ENCODE measurements at regions not wholly inside any gene's neighbourhood (a gene's known extent, or its start where the extent isn't known, plus 50 kb on each side); places are given as distances from the start of the nearest gene placed in this dataset.

DNA sequence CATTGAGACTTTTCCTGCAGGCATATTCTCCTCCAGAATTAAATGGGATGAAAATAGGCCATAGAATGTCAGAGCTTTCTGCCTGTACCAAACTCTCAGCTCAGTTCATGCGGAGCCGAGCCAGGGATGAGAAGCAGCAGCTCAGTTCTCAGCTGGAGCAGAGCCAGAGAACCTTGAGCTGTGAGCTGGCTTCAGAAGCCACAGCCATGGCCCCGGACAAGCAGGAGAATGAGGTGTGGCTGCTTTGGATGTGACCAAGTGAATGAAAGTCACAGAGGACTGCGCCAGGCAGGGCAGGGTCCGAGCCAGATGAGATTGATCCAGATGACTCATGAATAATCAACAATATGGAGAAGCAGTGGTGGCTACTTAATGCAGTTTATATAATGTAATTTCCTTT is 633.8 kb downstream of the NCAM2 start:
- Histone ChIP-seq H3K79me2 (ENCODE audit: insufficient read depth) (no peaks in the 10 kb centered on the region), H3K9me2 (no peaks in the 10 kb centered on the region), H2AFZ (ENCODE audit: low read depth) (0 out of 2 replicates have a peak overlapping the region, but pooled peaks have one; percentile 43), H4K20me1 (ENCODE audit: insufficient read depth) (no peaks in the 10 kb centered on the region), H3K4me3 (ENCODE audit: low read depth in 2 of 2, low read length in 1 of 2) (no peak overlapping the region), H3K27ac (ENCODE audit: low read depth in 2 of 2, low read length in 1 of 2) (no peak overlapping the region), H3K9me3 (no peaks in the 10 kb centered on the region), H3F3A (replicated peaks; ENCODE audit: insufficient read depth) (no peaks in the 10 kb centered on the region), H3K4me1 (ENCODE audit: control insufficient read depth in 1 of 2, insufficient read depth in 2 of 2, low read depth in 1 of 2, low read length in 1 of 2) (no peaks in the 10 kb centered on the region), H3K4me2 (no peak overlapping the region), H3K27me3 (ENCODE audit: insufficient read depth) (no peaks in the 10 kb centered on the region), H3K9ac (no peak overlapping the region), H3K36me3 (replicated peaks in 1 of 2; ENCODE audit: control insufficient read depth in 1 of 2, insufficient read depth in 2 of 2, low read length in 1 of 2) (no peaks in the 10 kb centered on the region)
- TF ChIP-seq NRF1 (IDR thresholded peaks at IDR 0.05; ENCODE audit: low read depth, low read length) (no peak), MAX (IDR thresholded peaks at IDR 0.05; ENCODE audit: low read depth) (no peak), GATA2 (CRISPR knock-in tag; IDR thresholded peaks at IDR 0.05) (no peak), CHD2 (IDR thresholded peaks at IDR 0.05; ENCODE audit: low read length, partially characterized antibody) (no peak), MXI1 (IDR thresholded peaks at IDR 0.05; ENCODE audit: low read depth, low read length) (no peak)
- CTCF ChIA-PET: interaction anchor here (0.9 kb wide), 1 partner anchor 15 kb away, joined by 3 read pairs; no protein-coding TSS in a partner anchor
- WGBS (ENCODE audit: low lambda C conversion rate): 43% methylated on average over 5 of the region's 5 CpGs
- POLR2A ChIA-PET: no interaction called here
- no peak for DNase-seq

DNA sequence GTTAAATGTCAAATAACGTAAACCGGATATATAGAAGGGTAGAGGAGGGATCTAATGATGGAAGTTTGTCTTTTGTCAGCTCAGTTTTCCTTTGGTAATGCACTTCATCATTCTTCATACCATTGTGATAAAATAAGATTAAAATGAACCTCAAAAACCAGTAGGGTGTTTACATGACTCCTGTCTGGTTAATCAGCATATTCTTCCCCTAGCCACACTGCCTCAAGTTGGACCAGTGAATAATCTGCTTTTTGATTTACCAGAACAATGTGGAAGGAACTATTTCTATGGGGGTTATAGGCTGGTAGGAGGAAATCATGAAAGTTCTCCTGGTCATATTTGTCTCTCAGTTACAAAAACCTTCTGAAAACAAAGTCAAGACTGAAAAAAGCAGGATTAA is 634.7 kb downstream of the NCAM2 start:
- no peak for DNase-seq
- POLR2A ChIA-PET: no interaction called here

More for the DNA sequence above, 634.7 kb downstream of the NCAM2 start:
- H2AFZ ChIP-seq (ENCODE audit: low read depth): no peak overlapping the region
- H3K4me2 ChIP-seq: no peak overlapping the region
- H3K9ac ChIP-seq: no peak overlapping the region
- H3K9me3 ChIP-seq: no peaks in the 10 kb centered on the region
- no peaks in the 10 kb centered on the region for H3K27me3 ChIP-seq (ENCODE audit: insufficient read depth)
- no peak overlapping the region for H3K27ac ChIP-seq (ENCODE audit: low read depth in 2 of 2, low read length in 1 of 2)
- no peaks in the 10 kb centered on the region for H3K9me2 ChIP-seq
- CTCF ChIA-PET: no interaction called here
- TF ChIP-seq FOXJ3 (CRISPR knock-in tag; IDR thresholded peaks at IDR 0.05) (no peak), MAX (IDR thresholded peaks at IDR 0.05; ENCODE audit: low read depth) (no peak), FOXM1 (IDR thresholded peaks at IDR 0.05; ENCODE audit: low read depth) (no peak), GATA2 (CRISPR knock-in tag; IDR thresholded peaks at IDR 0.05) (no peak), PBX3 (IDR thresholded peaks at IDR 0.05) (no peak), EP300 (IDR thresholded peaks at IDR 0.05; ENCODE audit: borderline replicate concordance in 1 of 2, low read depth in 1 of 2, low read length in 1 of 2) (no peak), NRF1 (IDR thresholded peaks at IDR 0.05; ENCODE audit: low read depth, low read length) (no peak), RCOR1 (IDR thresholded peaks at IDR 0.05; ENCODE audit: low read length) (no peak), CHD2 (IDR thresholded peaks at IDR 0.05; ENCODE audit: low read length, partially characterized antibody) (no peak), GABPA (IDR thresholded peaks at IDR 0.05; ENCODE audit: low read depth) (no peak), YY1 (IDR thresholded peaks at IDR 0.05; ENCODE audit: low read depth) (no peak), TAF1 (IDR thresholded peaks at IDR 0.05; ENCODE audit: borderline replicate concordance, low read depth, low read length) (no peak), RXRA (IDR thresholded peaks at IDR 0.05; ENCODE audit: borderline replicate concordance, low read depth) (no peak), ELF1 (IDR thresholded peaks at IDR 0.05) (no peak), NFIC (IDR thresholded peaks at IDR 0.05; ENCODE audit: borderline replicate concordance) (no peak), USF2 (IDR thresholded peaks at IDR 0.05; ENCODE audit: borderline replicate concordance, low read depth, low read length) (no peak), RAD21 (IDR thresholded peaks at IDR 0.05; ENCODE audit: low read length) (no peak)
- TF ChIP-seq, protein P1, sequence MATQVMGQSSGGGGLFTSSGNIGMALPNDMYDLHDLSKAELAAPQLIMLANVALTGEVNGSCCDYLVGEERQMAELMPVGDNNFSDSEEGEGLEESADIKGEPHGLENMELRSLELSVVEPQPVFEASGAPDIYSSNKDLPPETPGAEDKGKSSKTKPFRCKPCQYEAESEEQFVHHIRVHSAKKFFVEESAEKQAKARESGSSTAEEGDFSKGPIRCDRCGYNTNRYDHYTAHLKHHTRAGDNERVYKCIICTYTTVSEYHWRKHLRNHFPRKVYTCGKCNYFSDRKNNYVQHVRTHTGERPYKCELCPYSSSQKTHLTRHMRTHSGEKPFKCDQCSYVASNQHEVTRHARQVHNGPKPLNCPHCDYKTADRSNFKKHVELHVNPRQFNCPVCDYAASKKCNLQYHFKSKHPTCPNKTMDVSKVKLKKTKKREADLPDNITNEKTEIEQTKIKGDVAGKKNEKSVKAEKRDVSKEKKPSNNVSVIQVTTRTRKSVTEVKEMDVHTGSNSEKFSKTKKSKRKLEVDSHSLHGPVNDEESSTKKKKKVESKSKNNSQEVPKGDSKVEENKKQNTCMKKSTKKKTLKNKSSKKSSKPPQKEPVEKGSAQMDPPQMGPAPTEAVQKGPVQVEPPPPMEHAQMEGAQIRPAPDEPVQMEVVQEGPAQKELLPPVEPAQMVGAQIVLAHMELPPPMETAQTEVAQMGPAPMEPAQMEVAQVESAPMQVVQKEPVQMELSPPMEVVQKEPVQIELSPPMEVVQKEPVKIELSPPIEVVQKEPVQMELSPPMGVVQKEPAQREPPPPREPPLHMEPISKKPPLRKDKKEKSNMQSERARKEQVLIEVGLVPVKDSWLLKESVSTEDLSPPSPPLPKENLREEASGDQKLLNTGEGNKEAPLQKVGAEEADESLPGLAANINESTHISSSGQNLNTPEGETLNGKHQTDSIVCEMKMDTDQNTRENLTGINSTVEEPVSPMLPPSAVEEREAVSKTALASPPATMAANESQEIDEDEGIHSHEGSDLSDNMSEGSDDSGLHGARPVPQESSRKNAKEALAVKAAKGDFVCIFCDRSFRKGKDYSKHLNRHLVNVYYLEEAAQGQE (IDR thresholded peaks at IDR 0.05; ENCODE audit: low read depth, low read length): no peak
- TF ChIP-seq, protein P2, sequence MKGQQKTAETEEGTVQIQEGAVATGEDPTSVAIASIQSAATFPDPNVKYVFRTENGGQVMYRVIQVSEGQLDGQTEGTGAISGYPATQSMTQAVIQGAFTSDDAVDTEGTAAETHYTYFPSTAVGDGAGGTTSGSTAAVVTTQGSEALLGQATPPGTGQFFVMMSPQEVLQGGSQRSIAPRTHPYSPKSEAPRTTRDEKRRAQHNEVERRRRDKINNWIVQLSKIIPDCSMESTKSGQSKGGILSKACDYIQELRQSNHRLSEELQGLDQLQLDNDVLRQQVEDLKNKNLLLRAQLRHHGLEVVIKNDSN (IDR thresholded peaks at IDR 0.05; ENCODE audit: borderline replicate concordance, low read depth): no peak
- H4K20me1 ChIP-seq (ENCODE audit: insufficient read depth): no peaks in the 10 kb centered on the region
- no peaks in the 10 kb centered on the region for H3F3A ChIP-seq (replicated peaks; ENCODE audit: insufficient read depth)
- 78% methylated on average over 2 of the region's 2 CpGs for WGBS (ENCODE audit: low lambda C conversion rate)
- no peaks in the 10 kb centered on the region for H3K4me1 ChIP-seq (ENCODE audit: control insufficient read depth in 1 of 2, insufficient read depth in 2 of 2, low read depth in 1 of 2, low read length in 1 of 2)
- H3K4me3 ChIP-seq (ENCODE audit: low read depth in 2 of 2, low read length in 1 of 2): no peak overlapping the region
- no peaks in the 10 kb centered on the region for H3K79me2 ChIP-seq (ENCODE audit: insufficient read depth)
- no peaks in the 10 kb centered on the region for H3K36me3 ChIP-seq (replicated peaks in 1 of 2; ENCODE audit: control insufficient read depth in 1 of 2, insufficient read depth in 2 of 2, low read length in 1 of 2)

All from SK-N-SH (cell line).